ENCODE measurements at regions not wholly inside any gene's neighbourhood (a gene's known extent, or its start where the extent isn't known, plus 50 kb on each side); places are given as distances from the start of the nearest gene placed in this dataset.
"Not testable (repeated sequence)": the region's sequence is repeated elsewhere in the genome, so short reads cannot be mapped to it uniquely, and the experiment has no call there.

DNA sequence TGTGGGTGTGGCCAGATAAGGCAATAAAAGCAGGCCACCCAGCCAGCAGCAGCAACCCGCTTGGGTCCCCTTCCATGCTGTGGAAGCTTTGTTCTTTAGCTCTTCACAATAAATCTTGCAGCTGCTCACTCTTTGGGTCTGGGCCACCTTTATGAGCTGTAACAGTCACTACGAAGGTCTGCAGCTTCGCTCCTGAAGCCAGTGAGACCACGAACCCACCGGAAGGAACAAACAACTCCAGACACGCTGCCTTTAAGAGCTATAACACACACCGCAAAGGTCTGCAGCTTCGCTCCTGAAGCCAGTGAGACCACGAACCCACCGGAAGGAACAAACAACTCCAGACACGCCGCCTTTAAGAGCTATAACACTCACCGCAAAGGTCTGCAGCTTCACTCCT is 172.1 kb upstream of the AGTR1 start:
- not testable (repeated sequence) for TF ChIP-seq POLR2A, POLR2AphosphoS5 (IDR thresholded peaks at IDR 0.05)
